ENCODE measurements at regions not wholly inside any gene's neighbourhood (a gene's known extent, or its start where the extent isn't known, plus 50 kb on each side); places are given as distances from the start of the nearest gene placed in this dataset.

- no peak for DNase-seq
Observed at GRCh38 chr2:200725596-200725995, 86.1 kb upstream of the BZW1 start.

- DNase-seq = no peak
Observed at GRCh38 chr2:200728630-200729029, 83.1 kb upstream of the BZW1 start.

- DNase-seq = no peak
Observed at GRCh38 chr2:200730302-200730701, 81.4 kb upstream of the BZW1 start.

- peak; percentile 66 for DNase-seq
Observed at GRCh38 chr2:200730960-200731359, 80.8 kb upstream of the BZW1 start.

GRCh38 chr2:200732866-200733265 is 78.8 kb upstream of the BZW1 start:
- DNase-seq = no peak

GRCh38 chr2:200733713-200734198 is 78.0 kb upstream of the BZW1 start:
- peak; percentile 17 for DNase-seq

- no peak for DNase-seq
Observed at GRCh38 chr2:200735061-200735460, 76.6 kb upstream of the BZW1 start.

GRCh38 chr2:200736646-200737274 is 75.0 kb upstream of the BZW1 start:
- DNase-seq = no peak

GRCh38 chr2:200737585-200737984 is 74.1 kb upstream of the BZW1 start:
- DNase-seq = no peak

- no peak for DNase-seq
Observed at GRCh38 chr2:200738590-200738989, 73.1 kb upstream of the BZW1 start.

- no peak for DNase-seq
Observed at GRCh38 chr2:200740907-200741306, 70.8 kb upstream of the BZW1 start.

- DNase-seq = peak; percentile 82
Observed at GRCh38 chr2:200741468-200742202, 70.1 kb upstream of the BZW1 start.

- DNase-seq = no peak
Observed at GRCh38 chr2:200742426-200742825, 69.3 kb upstream of the BZW1 start.

GRCh38 chr2:200743042-200743676 is 68.6 kb upstream of the BZW1 start:
- DNase-seq = no peak

- no peak for DNase-seq
Observed at GRCh38 chr2:200744201-200744602, 67.5 kb upstream of the BZW1 start.

- no peak for DNase-seq
Observed at GRCh38 chr2:200746301-200746700, 65.4 kb upstream of the BZW1 start.

- peak; percentile 72 for DNase-seq
Observed at GRCh38 chr2:200747668-200748618, 63.8 kb upstream of the BZW1 start.

- DNase-seq = no peak
Observed at GRCh38 chr2:200748779-200749178, 62.9 kb upstream of the BZW1 start.

GRCh38 chr2:200749631-200750322 is 61.9 kb upstream of the BZW1 start:
- no peak for DNase-seq

- DNase-seq = no peak
Observed at GRCh38 chr2:200750323-200750910, 61.3 kb upstream of the BZW1 start.

GRCh38 chr2:200751786-200752185 is 59.9 kb upstream of the BZW1 start:
- no peak for DNase-seq

- no peak for DNase-seq
Observed at GRCh38 chr2:200752332-200752731, 59.4 kb upstream of the BZW1 start.

All from DMS53 (cell line).